ENCODE measurements at regions not wholly inside any gene's neighbourhood (a gene's known extent, or its start where the extent isn't known, plus 50 kb on each side); places are given as distances from the start of the nearest gene placed in this dataset.

DNA sequence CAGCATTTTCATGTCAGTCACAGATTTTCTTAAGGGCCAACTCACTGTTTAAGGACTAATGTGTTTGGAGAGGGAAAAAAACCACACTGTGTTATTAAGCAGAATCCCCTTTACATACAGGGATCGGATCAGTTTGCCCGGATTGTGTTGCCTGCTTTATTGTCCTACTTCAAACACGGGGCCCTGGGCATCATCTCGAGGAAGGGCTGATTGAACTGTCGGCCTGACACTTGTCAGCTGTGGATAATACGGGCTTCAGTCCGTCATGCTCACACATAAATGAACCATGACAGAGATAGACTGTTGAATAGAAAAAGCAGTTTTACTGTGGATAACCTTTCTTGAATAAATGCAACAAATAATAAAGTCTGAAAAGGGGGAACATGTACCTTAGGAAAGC, 325.0 kb downstream of the ZSWIM6 start:
- no peak for DNase-seq
- no peaks in the 10 kb centered on the region for H3K9me3 ChIP-seq
- TF ChIP-seq, protein P1, sequence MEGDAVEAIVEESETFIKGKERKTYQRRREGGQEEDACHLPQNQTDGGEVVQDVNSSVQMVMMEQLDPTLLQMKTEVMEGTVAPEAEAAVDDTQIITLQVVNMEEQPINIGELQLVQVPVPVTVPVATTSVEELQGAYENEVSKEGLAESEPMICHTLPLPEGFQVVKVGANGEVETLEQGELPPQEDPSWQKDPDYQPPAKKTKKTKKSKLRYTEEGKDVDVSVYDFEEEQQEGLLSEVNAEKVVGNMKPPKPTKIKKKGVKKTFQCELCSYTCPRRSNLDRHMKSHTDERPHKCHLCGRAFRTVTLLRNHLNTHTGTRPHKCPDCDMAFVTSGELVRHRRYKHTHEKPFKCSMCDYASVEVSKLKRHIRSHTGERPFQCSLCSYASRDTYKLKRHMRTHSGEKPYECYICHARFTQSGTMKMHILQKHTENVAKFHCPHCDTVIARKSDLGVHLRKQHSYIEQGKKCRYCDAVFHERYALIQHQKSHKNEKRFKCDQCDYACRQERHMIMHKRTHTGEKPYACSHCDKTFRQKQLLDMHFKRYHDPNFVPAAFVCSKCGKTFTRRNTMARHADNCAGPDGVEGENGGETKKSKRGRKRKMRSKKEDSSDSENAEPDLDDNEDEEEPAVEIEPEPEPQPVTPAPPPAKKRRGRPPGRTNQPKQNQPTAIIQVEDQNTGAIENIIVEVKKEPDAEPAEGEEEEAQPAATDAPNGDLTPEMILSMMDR (IDR thresholded peaks at IDR 0.05), result no peak
- TF ChIP-seq POLR2A (IDR thresholded peaks at IDR 0.05), result no peak
- peaks cover 0 to 12% (median 0%) of the 10 kb centered on the region in 4 donors for H3K4me1 ChIP-seq
- H3K36me3 ChIP-seq, result no peaks in the 10 kb centered on the region
- WGBS (ENCODE audit: insufficient coverage, low coverage, low lambda C conversion rate, missing lambda C conversion rate), result 91% methylated on average over 7 of the region's 7 CpGs
- no peak overlapping the region for H3K27ac ChIP-seq
- no peak overlapping the region for H3K4me3 ChIP-seq
- H3K27me3 ChIP-seq, result no peaks in the 10 kb centered on the region
- ATAC-seq, result no peak
- intact Hi-C loops (cut with DNase I), result no loop called here

DNA sequence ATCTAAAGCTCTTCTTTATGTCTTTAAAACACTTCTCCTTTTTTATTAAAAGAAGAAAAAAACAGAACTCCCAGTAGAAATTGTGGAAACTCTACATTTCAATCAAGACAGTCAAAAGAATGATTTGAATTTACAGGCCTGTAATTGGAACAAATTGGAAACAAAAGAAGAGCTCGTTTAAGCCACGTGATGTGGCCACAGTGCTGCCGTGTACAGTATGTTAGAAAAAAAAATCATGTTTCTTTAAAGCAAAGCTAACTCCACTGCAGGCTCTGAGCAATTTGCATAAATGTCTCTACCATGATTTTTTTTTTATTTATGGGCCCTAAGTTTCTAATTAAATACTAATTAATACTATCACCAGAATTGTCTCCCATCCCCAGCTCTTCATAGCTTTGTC, 325.6 kb downstream of the ZSWIM6 start:
- Histone ChIP-seq H3K27me3 (no peaks in the 10 kb centered on the region), H3K9me3 (no peaks in the 10 kb centered on the region), H3K27ac (no peak overlapping the region), H3K4me1 (peaks cover 0 to 8% (median 0%) of the 10 kb centered on the region in 4 donors), H3K4me3 (no peak overlapping the region), H3K36me3 (no peaks in the 10 kb centered on the region)
- no peak for TF ChIP-seq POLR2A (IDR thresholded peaks at IDR 0.05)
- TF ChIP-seq, protein P1 (IDR thresholded peaks at IDR 0.05), result no peak
- 46% methylated on average over 3 of the region's 3 CpGs for WGBS (ENCODE audit: insufficient coverage, low coverage, low lambda C conversion rate, missing lambda C conversion rate)
- intact Hi-C loops (cut with DNase I), result no loop called here
- ATAC-seq, result no peak
- DNase-seq, result no peak

DNA sequence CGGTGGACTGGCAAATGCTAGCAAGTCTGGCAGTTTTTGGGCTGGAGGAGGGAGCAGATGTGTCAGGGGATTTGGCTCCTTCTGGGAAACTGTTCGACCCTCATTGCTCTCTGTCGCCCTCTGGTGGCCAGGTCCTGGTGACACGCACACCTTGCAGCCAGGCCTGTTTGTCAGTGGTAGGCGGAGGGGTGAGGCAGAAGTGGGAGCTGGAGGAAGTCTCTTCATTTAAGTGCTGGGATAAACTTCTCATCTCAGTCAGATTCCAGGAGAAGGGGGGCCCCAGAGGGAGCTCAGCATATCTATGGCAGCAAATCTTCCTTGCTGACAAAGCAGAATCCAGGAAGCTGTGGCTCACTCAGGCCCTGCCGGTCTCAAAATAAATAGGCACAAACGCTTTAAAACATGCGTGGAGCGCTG, 326.5 kb downstream of the ZSWIM6 start:
- Histone ChIP-seq H3K36me3 (no peaks in the 10 kb centered on the region), H3K4me1 (no peaks in the 10 kb centered on the region), H3K9me3 (no peaks in the 10 kb centered on the region), H3K4me3 (no peak overlapping the region), H3K27ac (no peak overlapping the region), H3K27me3 (no peaks in the 10 kb centered on the region)
- TF ChIP-seq, protein P1 (IDR thresholded peaks at IDR 0.05), result peak; percentile 91 to 97 (median 92)
- no peak for TF ChIP-seq POLR2A (IDR thresholded peaks at IDR 0.05)
- DNase-seq (peak; percentile 80 to 87 (median 83)), ATAC-seq (peak; percentile 91 to 98 (median 96))
- intact Hi-C loops (cut with DNase I), result no loop called here
- 46% methylated on average over 9 of the region's 9 CpGs for WGBS (ENCODE audit: insufficient coverage, low coverage, low lambda C conversion rate, missing lambda C conversion rate)

DNA sequence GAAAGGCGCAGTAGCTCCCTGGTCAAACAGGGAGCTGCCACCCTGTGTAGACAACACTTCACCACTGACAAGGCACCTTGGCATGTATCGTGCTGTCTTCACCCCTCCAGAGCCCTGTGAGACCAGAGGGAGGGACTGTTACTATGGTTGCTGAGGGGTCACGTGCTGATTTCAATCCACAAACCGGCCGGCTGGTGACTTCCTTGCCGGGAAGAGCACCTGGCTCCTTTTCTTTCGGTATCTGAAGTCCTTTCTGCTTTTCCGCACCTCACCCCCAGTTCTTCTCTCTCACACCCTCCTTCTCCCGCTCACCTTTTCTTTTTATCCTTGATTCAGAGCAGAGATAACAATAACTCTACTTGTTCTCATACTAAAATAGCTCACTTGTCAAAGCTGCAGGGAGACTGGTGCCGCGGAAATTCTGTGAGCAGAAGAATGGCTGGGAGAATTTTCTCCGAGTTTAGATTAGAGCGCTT, 327.2 kb downstream of the ZSWIM6 start:
- H3K4me3 ChIP-seq, result no peak overlapping the region
- TF ChIP-seq POLR2A (IDR thresholded peaks at IDR 0.05), result no peak
- TF ChIP-seq, protein P1 (IDR thresholded peaks at IDR 0.05), result no peak
- H3K27me3 ChIP-seq, result no peaks in the 10 kb centered on the region
- ATAC-seq, result no peak
- no peaks in the 10 kb centered on the region for H3K4me1 ChIP-seq
- intact Hi-C loops (cut with DNase I), result no loop called here
- H3K9me3 ChIP-seq, result no peaks in the 10 kb centered on the region
- 70% methylated on average over 10 of the region's 13 CpGs for WGBS (ENCODE audit: insufficient coverage, low coverage, low lambda C conversion rate, missing lambda C conversion rate)
- no peaks in the 10 kb centered on the region for H3K36me3 ChIP-seq
- no peak for DNase-seq
- no peak overlapping the region for H3K27ac ChIP-seq

DNA sequence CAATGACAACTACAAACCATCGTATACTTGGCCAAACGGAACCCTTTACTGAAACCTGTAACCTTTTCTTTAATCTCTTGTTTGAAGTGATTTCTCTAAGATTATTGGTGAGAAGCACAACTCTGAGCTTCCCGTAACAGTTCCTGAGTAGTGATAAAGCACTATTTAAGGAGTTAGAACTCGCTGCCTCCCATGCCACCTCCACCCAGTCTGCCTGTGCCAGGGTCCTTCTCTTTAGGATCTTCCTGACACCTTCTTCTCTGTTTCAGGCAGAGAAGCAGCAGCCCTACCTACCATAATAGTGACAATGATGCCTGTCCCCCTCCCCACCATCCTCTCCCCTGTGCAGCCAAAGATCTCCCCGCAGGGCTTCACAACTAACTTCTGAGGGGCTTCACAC, 330.6 kb downstream of the ZSWIM6 start:
- intact Hi-C loops (cut with DNase I), result no loop called here
- H3K27me3 ChIP-seq, result no peaks in the 10 kb centered on the region
- DNase-seq (no peak), ATAC-seq (no peak)
- H3K36me3 ChIP-seq, result no peaks in the 10 kb centered on the region
- no peak overlapping the region for H3K27ac ChIP-seq
- no peak for TF ChIP-seq POLR2A (IDR thresholded peaks at IDR 0.05)
- TF ChIP-seq, protein P1 (IDR thresholded peaks at IDR 0.05), result no peak
- WGBS (ENCODE audit: insufficient coverage, low coverage, low lambda C conversion rate, missing lambda C conversion rate), result 91% methylated on average over 4 of the region's 5 CpGs
- peaks cover 0 to 11% (median 8%) of the 10 kb centered on the region in 4 donors for H3K4me1 ChIP-seq
- no peak overlapping the region for H3K4me3 ChIP-seq
- H3K9me3 ChIP-seq, result no peaks in the 10 kb centered on the region
